Heart left ventricle (tissue), 13 donors: ENCODE measurements at regions not wholly inside any gene's neighbourhood (a gene's known extent, or its start where the extent isn't known, plus 50 kb on each side); places are given as distances from the start of the nearest gene placed in this dataset.

Experiments
- POLR2A ChIP-seq, 2 donors: fragments of 450-650 bp; IDR thresholded peaks; one replicate each; pipeline ENCODE4 v1.6.1; 2017; ENCODE audit warnings: antibody characterized with exemption in 2 of 2, mild to moderate bottlenecking in 2 of 2, moderate library complexity in 2 of 2
- TF ChIP-seq, protein P1 (sequence below), 12 donors: fragments of 200-600 bp; sonication (generic) in 4 of 12; IDR thresholded peaks; one replicate each; pipeline versions ENCODE4 v1.5.0 to v1.8.0; 2018 to 2022; ENCODE audit warnings: antibody characterized with exemption in 12 of 12, mild to moderate bottlenecking in 5 of 12
- donor health status: ischemic (EF 13 %, LVEDD 7.1; RV severe dilation, severe dysfunction).
- donor health status: DM: no; HTN: yes; CAD: no.
- donor health status: DM: no; HTN: no; CAD: no.
- donor health status: ischemic (EF 25% LVEDD 6.9; RV normal size, moderate dysfunction).
- donor health status: ischemic (EF 25% LVEDD 5.7; RV mildly dilated, moderate dysfunction).
- donor health status: ischemic (EF 35%, LVEDD 5.7; RV mildly dilated, moderate dysfunction).
- donor health status: nonischemic (EF 11% LVEDD 7.7; RV severe dilation, severe dysfunction).
- donor health status: DM: yes; HTN: yes; CAD: no.
- donor health status: PGD.
- donor health status: ischemic (EF 29% LVEDD 5.4; RV normal size, mild dysfunction).
- donor health status: nonischemic (EF 23%, LVEDD 6.1; RV moderate dilation, normal function).

GRCh38 chr5:101860145-101860544, 435.9 kb downstream of the SLCO4C1 start:
- TF ChIP-seq POLR2A (IDR thresholded peaks at IDR 0.05) = no peak
- TF ChIP-seq, protein P1, sequence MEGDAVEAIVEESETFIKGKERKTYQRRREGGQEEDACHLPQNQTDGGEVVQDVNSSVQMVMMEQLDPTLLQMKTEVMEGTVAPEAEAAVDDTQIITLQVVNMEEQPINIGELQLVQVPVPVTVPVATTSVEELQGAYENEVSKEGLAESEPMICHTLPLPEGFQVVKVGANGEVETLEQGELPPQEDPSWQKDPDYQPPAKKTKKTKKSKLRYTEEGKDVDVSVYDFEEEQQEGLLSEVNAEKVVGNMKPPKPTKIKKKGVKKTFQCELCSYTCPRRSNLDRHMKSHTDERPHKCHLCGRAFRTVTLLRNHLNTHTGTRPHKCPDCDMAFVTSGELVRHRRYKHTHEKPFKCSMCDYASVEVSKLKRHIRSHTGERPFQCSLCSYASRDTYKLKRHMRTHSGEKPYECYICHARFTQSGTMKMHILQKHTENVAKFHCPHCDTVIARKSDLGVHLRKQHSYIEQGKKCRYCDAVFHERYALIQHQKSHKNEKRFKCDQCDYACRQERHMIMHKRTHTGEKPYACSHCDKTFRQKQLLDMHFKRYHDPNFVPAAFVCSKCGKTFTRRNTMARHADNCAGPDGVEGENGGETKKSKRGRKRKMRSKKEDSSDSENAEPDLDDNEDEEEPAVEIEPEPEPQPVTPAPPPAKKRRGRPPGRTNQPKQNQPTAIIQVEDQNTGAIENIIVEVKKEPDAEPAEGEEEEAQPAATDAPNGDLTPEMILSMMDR (IDR thresholded peaks at IDR 0.05) = no peak
